Activated CD4-positive, CD25-positive, alpha-beta regulatory T cell treated with anti-CD3 and anti-CD28 coated beads, Interleukin-2, amount 50 U/mL, for 24 hours (primary cell): ENCODE measurements at regions not wholly inside any gene's neighbourhood (a gene's known extent, or its start where the extent isn't known, plus 50 kb on each side); places are given as distances from the start of the nearest gene placed in this dataset.

ENCODE experiments used
- ATAC-seq, 2 donors: fragments of 150-1000 bp; cut with Tn5 transposase; one replicate each; pipeline ENCODE4 v1.10.0; 2021; ENCODE audit warnings: mild to moderate bottlenecking in 1 of 2, moderate library complexity in 1 of 2

- no peak for ATAC-seq
Measured at GRCh38 chr1:209454340-209454994, 129.0 kb upstream of the CAMK1G start.

- no peak for ATAC-seq
Measured at GRCh38 chr1:209455145-209455544, 128.4 kb upstream of the CAMK1G start.

DNA sequence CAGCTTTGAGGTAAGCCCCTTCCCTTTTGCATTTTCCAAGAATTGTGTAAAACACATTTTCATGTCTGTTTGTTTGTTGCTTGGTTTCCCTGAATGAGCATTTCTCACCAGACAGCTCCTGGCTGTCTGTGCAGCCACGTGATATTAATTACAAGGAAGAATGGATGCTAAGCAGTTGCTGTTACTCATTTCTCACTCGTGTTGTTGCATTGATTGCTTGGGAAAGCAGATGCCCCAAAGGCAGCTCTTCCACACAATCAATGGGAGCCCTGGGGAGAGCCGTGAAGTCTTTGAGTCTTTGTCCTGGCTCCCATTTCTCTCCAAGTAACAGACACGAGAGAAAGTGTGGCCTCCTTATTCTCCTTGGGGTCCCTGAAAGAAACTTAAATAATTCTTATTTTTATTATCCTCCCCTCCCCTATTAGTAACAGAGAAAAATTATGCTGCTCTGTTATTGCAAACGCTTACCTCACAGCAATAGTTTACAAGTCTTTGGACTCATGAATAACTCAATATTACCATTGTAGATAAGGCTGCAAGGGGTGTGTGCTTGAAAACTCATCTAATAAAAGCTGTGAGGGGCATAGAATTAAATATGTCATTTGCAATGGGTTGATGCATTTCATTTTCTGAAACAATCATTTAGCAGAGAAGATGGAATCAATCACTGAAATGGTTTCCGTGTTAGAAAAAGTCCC, 127.7 kb upstream of the CAMK1G start:
- ATAC-seq = no peak

GRCh38 chr1:209456878-209457277, 126.6 kb upstream of the CAMK1G start:
- ATAC-seq = no peak

- no peak for ATAC-seq
Measured at GRCh38 chr1:209457401-209458125, 126.0 kb upstream of the CAMK1G start.

DNA sequence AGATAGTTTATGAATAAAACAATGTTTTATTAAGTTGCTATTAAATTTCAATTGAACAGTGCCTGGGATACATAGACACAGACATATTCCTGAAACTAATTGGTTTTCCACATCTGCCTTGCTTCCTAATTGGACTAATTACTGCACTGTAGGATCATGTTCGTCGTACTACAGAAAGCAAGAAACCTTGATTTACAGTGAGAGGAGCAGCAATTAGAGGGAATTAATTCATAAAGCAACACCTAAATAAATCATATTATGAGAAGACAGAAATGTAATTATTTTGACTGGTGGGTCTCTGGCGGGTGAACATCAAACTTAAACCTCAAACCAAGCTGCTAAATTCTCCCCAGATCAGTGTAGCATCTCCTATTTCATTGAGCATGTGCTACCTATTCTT, 124.6 kb upstream of the CAMK1G start:
- ATAC-seq = no peak

DNA sequence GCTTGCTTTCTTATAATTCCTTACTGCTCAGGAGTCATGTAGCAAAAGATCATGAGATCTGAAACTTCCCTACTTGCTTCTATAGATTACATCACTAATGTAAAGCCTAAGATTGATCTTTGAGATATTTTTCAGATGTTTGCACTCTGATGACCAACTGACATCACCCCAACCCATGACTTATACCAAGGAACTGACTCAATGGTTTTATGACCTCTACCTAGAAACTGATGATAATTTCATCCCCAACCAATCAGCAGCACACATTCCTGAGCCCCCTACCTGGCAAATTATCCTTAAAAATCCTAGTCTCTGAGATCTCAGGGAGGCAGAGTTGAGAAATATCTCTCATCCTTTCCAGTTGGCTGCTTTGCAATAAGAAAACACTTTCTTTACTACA, 122.3 kb upstream of the CAMK1G start:
- ATAC-seq = no peak

DNA sequence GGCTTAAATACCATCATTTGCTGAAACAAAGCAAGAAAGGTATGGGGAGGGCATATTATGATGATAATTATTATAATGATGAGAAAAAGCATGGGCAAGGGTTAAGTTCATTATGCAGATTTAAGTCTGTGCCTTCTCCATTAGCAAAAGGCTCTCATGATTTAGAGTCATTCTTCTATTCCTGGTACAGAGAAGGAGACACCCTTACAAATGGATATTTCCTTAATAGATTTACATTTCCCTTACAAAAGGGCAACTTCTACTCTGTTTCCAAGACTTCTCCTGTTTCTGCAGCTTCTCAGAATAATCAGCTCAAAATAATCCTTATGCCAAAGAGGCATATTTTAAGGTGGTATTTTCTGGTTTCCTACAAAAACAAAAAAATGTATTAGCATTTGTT, 121.1 kb upstream of the CAMK1G start:
- no peak for ATAC-seq

GRCh38 chr1:209463441-209463840, 120.1 kb upstream of the CAMK1G start:
- no peak for ATAC-seq

DNA sequence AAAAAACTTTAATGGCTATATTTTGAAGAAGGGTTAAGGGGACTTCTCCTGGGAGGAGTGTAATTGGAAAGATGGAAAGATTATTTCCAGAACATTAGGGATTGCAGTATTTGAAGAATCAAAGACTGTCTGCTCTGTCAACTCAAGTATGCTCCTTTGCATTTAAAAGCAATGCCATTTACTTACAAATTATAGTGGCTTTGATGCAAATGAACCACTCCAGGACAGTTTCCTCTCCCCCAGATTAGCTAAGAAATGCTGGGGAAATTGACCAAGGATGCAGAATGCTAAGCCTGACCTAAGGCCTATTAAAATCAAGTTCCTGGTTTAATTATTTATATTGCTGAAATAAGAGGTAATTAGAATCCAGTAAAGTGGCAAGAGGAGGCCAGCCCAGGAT, 110.5 kb upstream of the CAMK1G start:
- ATAC-seq = no peak

GRCh38 chr1:209480345-209480744, 103.2 kb upstream of the CAMK1G start:
- ATAC-seq = no peak

- ATAC-seq = no peak
Measured at GRCh38 chr1:209483691-209484090, 99.8 kb upstream of the CAMK1G start.

DNA sequence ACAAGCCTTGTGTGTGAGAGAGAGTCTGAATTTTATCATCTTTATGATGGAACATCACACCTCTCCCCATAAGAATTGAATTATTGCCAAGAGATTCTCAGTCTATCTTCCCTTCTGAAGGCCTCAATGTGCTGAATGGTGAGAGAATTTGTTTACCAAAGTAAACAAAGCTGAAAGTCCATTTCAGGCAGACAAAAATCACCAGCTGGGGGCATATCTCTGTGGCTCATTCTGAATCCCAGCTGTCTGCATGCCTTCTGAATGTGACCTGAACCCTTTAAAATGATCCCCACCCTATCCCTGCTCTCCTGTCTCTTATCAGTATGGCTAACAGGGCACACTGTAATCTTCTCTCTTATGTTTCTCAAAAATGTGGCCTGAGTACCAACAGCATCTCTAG, 99.1 kb upstream of the CAMK1G start:
- no peak for ATAC-seq

DNA sequence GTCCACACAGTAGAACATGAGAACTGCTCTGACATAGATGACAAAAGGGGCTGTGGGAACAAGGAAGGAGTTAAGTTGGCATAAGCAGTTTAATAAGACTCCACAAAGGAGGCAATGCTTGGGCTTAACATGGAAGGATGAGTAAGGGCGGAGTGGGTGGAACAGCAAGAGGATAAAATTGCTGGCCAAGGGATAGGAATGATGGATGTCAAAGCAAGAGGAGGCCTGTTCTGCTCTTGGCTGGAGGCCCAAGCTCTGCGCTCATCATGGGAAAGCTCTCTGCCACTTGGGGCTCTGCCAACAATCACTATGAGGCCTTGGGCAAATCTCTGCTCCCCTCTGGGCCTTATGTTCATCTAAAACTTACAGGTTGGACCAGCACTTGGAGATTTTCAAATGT, 98.3 kb upstream of the CAMK1G start:
- no peak for ATAC-seq

DNA sequence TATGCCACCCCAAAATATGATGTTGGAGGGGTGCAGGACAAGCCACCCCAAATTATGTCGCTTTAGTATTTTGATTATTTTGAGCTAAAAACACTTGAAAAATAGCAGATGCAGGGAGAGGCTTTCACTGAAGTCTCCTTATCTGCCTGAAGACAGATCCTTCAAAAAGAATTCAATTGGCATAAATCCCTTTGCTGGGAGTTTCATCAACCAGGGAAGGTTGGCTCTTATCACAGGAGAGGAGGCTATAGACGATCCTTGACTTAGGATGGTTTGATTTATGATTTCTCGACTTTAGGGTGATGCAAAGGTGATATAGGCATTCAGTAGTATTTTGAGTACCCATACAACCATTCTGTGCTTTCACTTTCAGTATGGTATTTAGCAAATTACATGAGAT, 97.8 kb upstream of the CAMK1G start:
- ATAC-seq = no peak

- no peak for ATAC-seq
Measured at GRCh38 chr1:209486861-209487593, 96.5 kb upstream of the CAMK1G start.

DNA sequence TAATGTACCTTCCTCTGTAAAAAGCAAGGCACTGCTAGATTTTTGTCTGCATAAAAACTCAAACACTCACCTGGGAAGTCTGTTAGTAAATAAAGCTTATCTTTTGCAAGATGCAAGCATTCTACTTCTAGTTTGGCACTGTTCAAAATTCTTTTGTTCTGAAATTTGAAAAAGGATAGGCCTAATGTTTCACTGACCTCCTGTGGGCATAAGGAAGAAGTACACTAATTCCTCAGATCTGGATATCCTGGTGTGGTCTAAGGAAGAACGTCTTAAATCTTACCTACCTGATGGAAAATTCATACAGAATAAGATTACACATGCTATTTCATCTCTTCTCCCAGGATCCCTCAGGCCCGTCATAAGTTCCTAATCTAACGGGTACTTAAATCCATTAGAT, 93.5 kb upstream of the CAMK1G start:
- ATAC-seq = no peak

DNA sequence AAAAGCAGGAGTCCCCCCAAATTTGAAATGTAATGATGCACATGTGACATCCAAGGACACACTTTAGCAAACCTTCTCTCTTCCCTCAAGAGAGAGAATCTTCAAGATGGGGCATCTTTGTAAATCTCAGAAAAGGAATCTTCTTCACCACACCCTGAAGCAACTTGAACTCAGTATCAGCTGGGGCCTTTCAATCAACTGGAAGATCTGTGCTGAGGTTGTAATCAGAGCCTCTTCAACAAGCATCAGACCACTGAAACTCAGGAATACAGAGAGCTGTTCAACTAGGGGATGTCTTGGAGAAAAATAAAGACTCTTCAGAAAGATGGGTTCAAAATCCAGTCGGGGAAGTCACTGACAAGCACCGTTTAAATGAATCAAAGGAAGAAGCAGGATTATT, 92.5 kb upstream of the CAMK1G start:
- no peak for ATAC-seq

- no peak for ATAC-seq
Measured at GRCh38 chr1:209491496-209491895, 92.0 kb upstream of the CAMK1G start.

- no peak for ATAC-seq
Measured at GRCh38 chr1:209491897-209492296, 91.6 kb upstream of the CAMK1G start.

DNA sequence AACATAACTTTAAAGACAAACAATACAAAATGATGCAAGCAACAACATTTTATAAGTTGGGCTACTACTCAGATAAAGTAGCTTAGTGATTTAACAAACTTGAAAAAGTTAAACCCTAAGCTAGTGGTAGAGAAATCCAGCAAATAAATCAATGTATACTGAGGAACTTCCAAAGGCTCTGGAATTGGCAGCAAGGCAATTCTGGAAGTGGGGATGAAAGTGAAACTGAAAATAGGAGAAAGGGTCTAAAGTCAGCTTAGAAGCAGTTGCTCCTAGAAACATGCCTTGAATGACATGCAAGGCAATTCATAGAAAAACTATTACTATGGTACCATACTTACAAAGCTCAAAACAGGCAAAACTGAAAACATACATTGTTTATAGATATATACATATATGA, 90.0 kb upstream of the CAMK1G start:
- no peak for ATAC-seq

DNA sequence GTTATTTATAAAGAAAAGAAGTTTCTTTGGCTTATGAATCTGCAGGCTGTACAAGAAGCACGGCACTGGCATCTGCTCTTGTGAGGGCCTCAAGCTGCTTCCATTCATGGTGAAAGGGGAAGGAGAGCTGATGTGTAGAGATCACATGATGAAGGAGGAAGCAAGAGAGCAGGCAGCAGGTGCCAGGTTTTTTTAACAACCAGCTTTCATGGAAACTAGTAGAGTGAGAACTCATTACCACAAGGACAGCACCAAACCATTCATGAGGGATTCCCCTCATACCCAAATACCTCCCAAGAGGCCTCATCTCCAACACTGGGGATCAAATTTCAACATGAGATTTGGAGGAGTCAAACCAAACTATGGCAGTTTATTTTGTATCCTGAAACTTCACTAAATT, 85.8 kb upstream of the CAMK1G start:
- no peak for ATAC-seq

GRCh38 chr1:209500993-209501392, 82.5 kb upstream of the CAMK1G start:
- no peak for ATAC-seq

DNA sequence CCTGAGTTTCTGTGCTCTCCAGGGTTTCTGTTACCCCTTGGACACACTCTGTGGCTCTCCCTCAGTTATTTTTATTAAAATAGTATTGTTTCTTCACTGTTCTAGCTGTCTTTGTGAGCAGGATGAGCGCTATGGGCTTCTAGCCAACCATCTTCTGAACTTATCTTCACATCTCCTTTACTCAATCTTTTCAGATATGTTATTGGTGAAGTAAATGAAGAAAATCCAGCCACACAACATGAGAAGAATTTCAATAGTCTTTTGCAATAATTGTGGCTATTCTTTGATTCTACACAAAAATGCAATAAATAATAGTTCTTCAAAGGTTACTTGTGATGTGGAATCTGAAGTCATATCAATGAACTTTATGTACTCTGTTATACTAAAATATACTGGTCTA, 80.3 kb upstream of the CAMK1G start:
- no peak for ATAC-seq
